Choroid plexus epithelial cell (primary cell): ENCODE measurements at regions not wholly inside any gene's neighbourhood (a gene's known extent, or its start where the extent isn't known, plus 50 kb on each side); places are given as distances from the start of the nearest gene placed in this dataset.

Source experiments
- DNase-seq: peaks from one replicate; pipeline ENCODE4 v3.0.0-alpha.2; 2010; ENCODE audit warnings: low read depth
- H3K4me3 ChIP-seq: 2 replicates; pipeline ENCODE4 v1.5.1; 2011; ENCODE audit warnings: low read depth, mild to moderate bottlenecking, control low read depth, low read length, moderate library complexity
- TF ChIP-seq, protein P1 (sequence below): conservative IDR thresholded peaks from 2 replicates; pipeline ENCODE4 v1.5.1; 2011; ENCODE audit warnings: low read depth, mild to moderate bottlenecking, control low read depth, inconsistent platforms, low read length, moderate library complexity

DNA sequence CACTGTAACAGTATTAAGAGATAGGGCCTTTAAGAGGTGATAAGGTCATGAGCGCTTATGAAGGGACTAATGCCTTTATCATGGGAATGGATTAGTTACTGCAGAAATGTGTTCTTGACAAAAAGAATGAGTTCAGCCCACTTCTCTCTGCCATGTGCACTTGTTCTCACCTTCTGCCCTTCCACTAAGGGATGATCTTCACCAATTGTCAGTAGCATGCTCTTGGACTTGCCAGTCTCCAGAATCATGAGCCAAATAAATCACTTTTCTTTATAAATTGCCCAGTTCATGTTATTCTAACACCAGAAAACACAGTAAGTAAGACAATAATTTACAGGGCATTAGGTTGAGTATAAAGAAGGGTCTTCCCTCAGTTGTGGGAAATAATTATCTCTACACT lies 189.1 kb downstream of the CRPPA start:
- no peak for DNase-seq
- H3K4me3 ChIP-seq, result no peak overlapping the region
- TF ChIP-seq, protein P1, sequence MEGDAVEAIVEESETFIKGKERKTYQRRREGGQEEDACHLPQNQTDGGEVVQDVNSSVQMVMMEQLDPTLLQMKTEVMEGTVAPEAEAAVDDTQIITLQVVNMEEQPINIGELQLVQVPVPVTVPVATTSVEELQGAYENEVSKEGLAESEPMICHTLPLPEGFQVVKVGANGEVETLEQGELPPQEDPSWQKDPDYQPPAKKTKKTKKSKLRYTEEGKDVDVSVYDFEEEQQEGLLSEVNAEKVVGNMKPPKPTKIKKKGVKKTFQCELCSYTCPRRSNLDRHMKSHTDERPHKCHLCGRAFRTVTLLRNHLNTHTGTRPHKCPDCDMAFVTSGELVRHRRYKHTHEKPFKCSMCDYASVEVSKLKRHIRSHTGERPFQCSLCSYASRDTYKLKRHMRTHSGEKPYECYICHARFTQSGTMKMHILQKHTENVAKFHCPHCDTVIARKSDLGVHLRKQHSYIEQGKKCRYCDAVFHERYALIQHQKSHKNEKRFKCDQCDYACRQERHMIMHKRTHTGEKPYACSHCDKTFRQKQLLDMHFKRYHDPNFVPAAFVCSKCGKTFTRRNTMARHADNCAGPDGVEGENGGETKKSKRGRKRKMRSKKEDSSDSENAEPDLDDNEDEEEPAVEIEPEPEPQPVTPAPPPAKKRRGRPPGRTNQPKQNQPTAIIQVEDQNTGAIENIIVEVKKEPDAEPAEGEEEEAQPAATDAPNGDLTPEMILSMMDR, result no peak

DNA sequence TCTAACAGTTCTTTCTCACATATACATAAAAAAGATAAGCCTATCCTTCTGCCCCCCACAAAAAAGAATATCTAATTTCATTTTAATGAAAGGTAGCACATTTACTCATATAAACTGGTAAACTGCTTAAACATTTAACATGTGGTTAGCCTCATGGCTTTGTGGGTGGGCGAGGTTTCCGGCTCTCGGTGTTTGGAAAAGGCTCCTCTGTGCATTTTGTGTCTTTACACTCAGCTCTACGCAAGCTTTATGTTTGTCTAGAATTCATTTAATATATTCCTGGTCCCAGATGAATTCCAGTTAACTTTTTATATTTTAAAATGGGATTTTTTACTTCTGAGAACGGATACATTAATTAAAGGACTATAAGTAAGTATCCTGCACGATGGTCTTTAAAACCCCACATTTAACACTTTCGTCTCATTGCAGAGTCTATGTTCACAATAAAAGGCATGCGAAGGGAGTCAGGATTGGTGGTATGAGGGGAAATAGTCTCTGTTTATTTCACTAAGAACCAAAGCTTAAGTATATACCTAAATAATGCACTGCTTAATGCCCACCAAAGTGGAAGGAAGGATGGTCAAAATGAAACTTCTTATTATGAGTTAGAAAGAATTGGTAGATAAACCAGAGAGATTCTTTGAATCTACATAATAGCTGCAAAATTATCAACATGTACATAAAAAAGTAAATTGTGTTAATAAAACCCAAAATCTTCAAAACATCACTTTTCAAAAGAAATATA lies 197.2 kb downstream of the CRPPA start:
- DNase-seq, result no peak
- TF ChIP-seq, protein P1, result no peak
- H3K4me3 ChIP-seq, result no peak overlapping the region

DNA sequence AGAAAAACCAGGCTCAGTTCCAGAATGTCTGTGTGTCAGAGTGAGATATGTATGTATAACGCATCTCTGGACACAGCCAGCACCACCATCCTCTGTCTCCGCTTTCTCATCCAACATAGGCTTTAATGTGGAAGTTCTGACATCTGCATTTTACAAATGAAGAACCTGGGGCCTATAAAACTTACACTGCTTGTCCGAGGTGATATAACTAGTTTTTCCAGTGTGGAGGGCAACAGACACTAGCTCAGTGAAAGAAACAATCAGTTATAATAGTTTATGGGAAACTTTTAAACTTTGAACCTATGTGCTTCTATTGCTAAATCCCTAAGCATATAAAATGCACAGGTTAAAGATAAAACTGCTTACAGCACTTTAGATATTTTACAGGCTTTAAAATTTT lies 208.7 kb downstream of the CRPPA start:
- H3K4me3 ChIP-seq, result no peak overlapping the region
- TF ChIP-seq, protein P1, result no peak
- no peak for DNase-seq

DNA sequence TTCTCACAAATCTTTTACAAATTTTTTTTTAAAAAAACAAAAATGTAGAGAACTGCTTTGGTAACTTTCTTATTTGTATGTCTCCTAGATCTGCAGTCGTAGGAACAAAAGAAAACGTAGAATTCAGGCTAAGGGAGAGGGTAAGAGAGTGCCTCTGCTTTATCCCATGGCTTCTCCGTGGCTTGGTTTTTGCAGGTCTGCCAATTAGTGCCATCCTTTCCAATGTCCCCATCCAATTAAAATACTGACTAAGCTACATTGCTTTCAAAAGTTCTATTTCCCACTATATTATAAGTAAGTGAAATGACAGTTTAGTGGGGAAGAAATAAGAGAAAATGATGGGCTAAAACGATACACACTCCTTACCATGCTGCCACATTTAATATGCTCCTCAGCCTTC lies 209.3 kb downstream of the CRPPA start:
- no peak overlapping the region for H3K4me3 ChIP-seq
- TF ChIP-seq, protein P1, result no peak
- no peak for DNase-seq

DNA sequence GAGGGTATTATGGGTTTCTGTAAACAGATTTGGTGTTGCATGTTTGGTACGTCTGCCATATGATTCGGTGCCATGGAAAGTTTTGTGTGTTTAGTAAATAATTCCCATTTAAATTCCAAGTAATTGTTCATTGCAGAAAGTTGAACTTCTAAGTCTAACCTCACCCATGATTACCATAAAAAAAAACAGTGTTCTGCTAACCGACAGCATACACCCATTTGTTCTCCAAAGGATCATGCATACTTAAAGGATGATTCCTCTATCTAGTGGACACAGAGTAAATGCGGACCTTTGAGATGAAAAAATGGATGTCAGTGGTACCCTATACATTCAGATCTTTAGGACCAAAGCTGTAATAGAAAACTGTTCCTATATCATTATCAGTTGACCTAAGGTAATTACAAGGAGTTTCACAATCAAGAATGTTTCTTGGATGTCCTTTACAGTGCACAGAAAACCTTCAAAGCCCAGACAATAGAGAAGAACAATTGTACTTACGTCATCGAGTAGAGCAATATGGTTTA lies 209.9 kb downstream of the CRPPA start:
- TF ChIP-seq, protein P1, result no peak
- DNase-seq, result no peak
- H3K4me3 ChIP-seq, result no peak overlapping the region

DNA sequence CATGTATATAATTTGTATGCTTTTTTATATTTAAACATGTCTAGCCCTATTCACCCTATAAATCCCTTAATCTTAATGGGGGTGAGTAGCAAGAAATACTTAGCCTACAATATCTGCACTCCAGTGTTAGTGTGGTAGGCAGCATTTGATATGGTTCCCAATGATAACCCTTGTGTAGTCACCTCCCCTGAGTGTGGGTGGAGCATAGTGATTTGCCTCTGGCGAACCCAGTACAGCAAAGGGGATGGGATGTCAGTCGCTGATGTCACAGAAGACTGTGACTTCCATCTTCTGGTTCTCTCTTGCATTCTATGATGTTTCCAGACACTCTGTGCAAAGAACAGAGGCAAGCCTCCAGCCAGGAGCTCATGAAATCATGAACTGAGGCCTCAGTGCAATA lies 211.2 kb downstream of the CRPPA start:
- H3K4me3 ChIP-seq, result no peak overlapping the region
- TF ChIP-seq, protein P1, result no peak
- no peak for DNase-seq

DNA sequence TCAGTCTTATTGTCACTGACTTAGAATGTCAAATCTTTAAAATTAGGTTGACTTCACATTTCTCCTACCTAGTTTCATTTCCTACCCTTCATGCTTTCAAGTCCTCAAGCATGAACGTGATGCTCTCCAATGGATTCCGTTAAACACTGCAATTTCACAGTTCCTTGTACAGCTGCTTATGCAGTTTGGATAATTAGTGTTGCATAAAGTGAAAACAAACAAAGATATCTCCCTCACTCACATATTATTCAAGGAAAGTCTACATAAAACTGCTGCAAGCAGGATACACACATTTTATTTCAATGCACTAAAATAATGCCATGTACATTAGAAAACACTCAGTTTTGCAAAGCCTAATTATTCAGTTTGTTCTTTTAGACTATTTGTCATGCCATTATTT lies 214.0 kb downstream of the CRPPA start:
- no peak for DNase-seq
- H3K4me3 ChIP-seq, result no peak overlapping the region
- TF ChIP-seq, protein P1, result no peak
